ENCODE measurements at regions not wholly inside any gene's neighbourhood (a gene's known extent, or its start where the extent isn't known, plus 50 kb on each side); places are given as distances from the start of the nearest gene placed in this dataset.

- no peak for TF ChIP-seq CTCF (IDR thresholded peaks at IDR 0.05)
Observed at GRCh38 chr3:6622712-6623111, 238.2 kb upstream of the GRM7 start.

GRCh38 chr3:6631376-6631775, 229.5 kb upstream of the GRM7 start:
- TF ChIP-seq CTCF (IDR thresholded peaks at IDR 0.05), result no peak

- TF ChIP-seq CTCF (IDR thresholded peaks at IDR 0.05), result no peak
Observed at GRCh38 chr3:6640907-6641306, 220.0 kb upstream of the GRM7 start.

GRCh38 chr3:6644070-6644929, 216.6 kb upstream of the GRM7 start:
- TF ChIP-seq CTCF (IDR thresholded peaks at IDR 0.05), result no peak

GRCh38 chr3:6654670-6655069, 206.2 kb upstream of the GRM7 start:
- no peak for TF ChIP-seq CTCF (IDR thresholded peaks at IDR 0.05)

GRCh38 chr3:6655275-6655674, 205.6 kb upstream of the GRM7 start:
- no peak for TF ChIP-seq CTCF (IDR thresholded peaks at IDR 0.05)

GRCh38 chr3:6657591-6657990, 203.3 kb upstream of the GRM7 start:
- TF ChIP-seq CTCF (IDR thresholded peaks at IDR 0.05), result no peak
